ENCODE measurements at regions not wholly inside any gene's neighbourhood (a gene's known extent, or its start where the extent isn't known, plus 50 kb on each side); places are given as distances from the start of the nearest gene placed in this dataset.

GRCh38 chr2:6392354-6392753 lies 473.4 kb downstream of the CMPK2 start:
- TF ChIP-seq CTCF (IDR thresholded peaks at IDR 0.05; ENCODE audit: unreplicated experiment): no peak
- Mint-ChIP-seq H3K4me3 (ENCODE audit: unreplicated experiment) (no peak overlapping the region), H3K27ac (ENCODE audit: low read depth, unreplicated experiment) (no peak overlapping the region), H3K4me1 (ENCODE audit: insufficient read depth, unreplicated experiment) (peaks cover 5% of the 10 kb centered on the region), H3K9me3 (ENCODE audit: unreplicated experiment) (no peaks in the 10 kb centered on the region), H3K36me3 (ENCODE audit: insufficient read depth, unreplicated experiment) (no peaks in the 10 kb centered on the region), H3K27me3 (ENCODE audit: insufficient read depth, unreplicated experiment) (no peaks in the 10 kb centered on the region)
- POLR2A ChIA-PET: no interaction called here
- intact Hi-C loops (cut with micrococcal nuclease): no loop called here
- no peak for DNase-seq (ENCODE audit: unreplicated experiment)
- CTCF ChIA-PET: interaction anchor here (0.6 kb wide), 1 partner anchor 12 kb away, joined by 5 read pairs; no protein-coding TSS in a partner anchor
- BruUV-seq (replicated peaks): no TSS peak

GRCh38 chr2:6392966-6393365 lies 472.7 kb downstream of the CMPK2 start:
- intact Hi-C loops (cut with micrococcal nuclease): no loop called here
- H3K4me1 Mint-ChIP-seq (ENCODE audit: insufficient read depth, unreplicated experiment): peaks cover 5% of the 10 kb centered on the region
- H3K27me3 Mint-ChIP-seq (ENCODE audit: insufficient read depth, unreplicated experiment): no peaks in the 10 kb centered on the region
- no peak overlapping the region for H3K4me3 Mint-ChIP-seq (ENCODE audit: unreplicated experiment)
- TF ChIP-seq CTCF (IDR thresholded peaks at IDR 0.05; ENCODE audit: unreplicated experiment): no peak
- no peak overlapping the region for H3K27ac Mint-ChIP-seq (ENCODE audit: low read depth, unreplicated experiment)
- H3K36me3 Mint-ChIP-seq (ENCODE audit: insufficient read depth, unreplicated experiment): no peaks in the 10 kb centered on the region
- no peak for DNase-seq (ENCODE audit: unreplicated experiment)
- ChIA-PET CTCF (no interaction called here), POLR2A (no interaction called here)
- BruUV-seq (replicated peaks): no TSS peak
- no peaks in the 10 kb centered on the region for H3K9me3 Mint-ChIP-seq (ENCODE audit: unreplicated experiment)

- no peaks in the 10 kb centered on the region for H3K9me3 Mint-ChIP-seq (ENCODE audit: unreplicated experiment)
- H3K36me3 Mint-ChIP-seq (ENCODE audit: insufficient read depth, unreplicated experiment): no peaks in the 10 kb centered on the region
- H3K27ac Mint-ChIP-seq (ENCODE audit: low read depth, unreplicated experiment): no peak overlapping the region
- no peaks in the 10 kb centered on the region for H3K27me3 Mint-ChIP-seq (ENCODE audit: insufficient read depth, unreplicated experiment)
- DNase-seq (ENCODE audit: unreplicated experiment): no peak
- no peak overlapping the region for H3K4me3 Mint-ChIP-seq (ENCODE audit: unreplicated experiment)
- ChIA-PET CTCF (no interaction called here), POLR2A (no interaction called here)
- BruUV-seq (replicated peaks): no TSS peak
- H3K4me1 Mint-ChIP-seq (ENCODE audit: insufficient read depth, unreplicated experiment): peaks cover 5% of the 10 kb centered on the region
- intact Hi-C loops (cut with micrococcal nuclease): loop anchor here (1.0 kb wide), 1 partner anchor 11 kb away; no protein-coding TSS in a partner anchor
- no peak for TF ChIP-seq CTCF (IDR thresholded peaks at IDR 0.05; ENCODE audit: unreplicated experiment)
Observed at GRCh38 chr2:6393819-6394218, 471.9 kb downstream of the CMPK2 start.

- peaks cover 5% of the 10 kb centered on the region for H3K4me1 Mint-ChIP-seq (ENCODE audit: insufficient read depth, unreplicated experiment)
- no peak overlapping the region for H3K4me3 Mint-ChIP-seq (ENCODE audit: unreplicated experiment)
- no peaks in the 10 kb centered on the region for H3K27me3 Mint-ChIP-seq (ENCODE audit: insufficient read depth, unreplicated experiment)
- BruUV-seq (replicated peaks): no TSS peak
- H3K27ac Mint-ChIP-seq (ENCODE audit: low read depth, unreplicated experiment): no peak overlapping the region
- TF ChIP-seq CTCF (IDR thresholded peaks at IDR 0.05; ENCODE audit: unreplicated experiment): no peak
- no peaks in the 10 kb centered on the region for H3K36me3 Mint-ChIP-seq (ENCODE audit: insufficient read depth, unreplicated experiment)
- POLR2A ChIA-PET: no interaction called here
- CTCF ChIA-PET: no interaction called here
- DNase-seq (ENCODE audit: unreplicated experiment): no peak
- H3K9me3 Mint-ChIP-seq (ENCODE audit: unreplicated experiment): no peaks in the 10 kb centered on the region
- intact Hi-C loops (cut with micrococcal nuclease): loop anchor here (1.0 kb wide), 1 partner anchor 11 kb away; no protein-coding TSS in a partner anchor
Observed at GRCh38 chr2:6394276-6394675, 471.4 kb downstream of the CMPK2 start.

All from MCF 10A (cell line).